Breast epithelium (tissue), 3 donors: ENCODE measurements at regions not wholly inside any gene's neighbourhood (a gene's known extent, or its start where the extent isn't known, plus 50 kb on each side); places are given as distances from the start of the nearest gene placed in this dataset.

Experiments used
- POLR2AphosphoS5 ChIP-seq, 3 donors: sonication (generic); formaldehyde crosslinking; IDR thresholded peaks; one replicate each; pipeline ENCODE4 v1.6.1; 2017; ENCODE audit warnings: antibody characterized with exemption in 3 of 3
- TF ChIP-seq, protein P1 (sequence below), 3 donors: fragments of 450-650 bp; IDR thresholded peaks; one replicate each; pipeline ENCODE4 v1.5.1; 2016 to 2017; ENCODE audit warnings: antibody characterized with exemption in 3 of 3, mild to moderate bottlenecking in 3 of 3, moderate library complexity in 3 of 3

- no peak for TF ChIP-seq POLR2AphosphoS5 (IDR thresholded peaks at IDR 0.05)
- TF ChIP-seq, protein P1, sequence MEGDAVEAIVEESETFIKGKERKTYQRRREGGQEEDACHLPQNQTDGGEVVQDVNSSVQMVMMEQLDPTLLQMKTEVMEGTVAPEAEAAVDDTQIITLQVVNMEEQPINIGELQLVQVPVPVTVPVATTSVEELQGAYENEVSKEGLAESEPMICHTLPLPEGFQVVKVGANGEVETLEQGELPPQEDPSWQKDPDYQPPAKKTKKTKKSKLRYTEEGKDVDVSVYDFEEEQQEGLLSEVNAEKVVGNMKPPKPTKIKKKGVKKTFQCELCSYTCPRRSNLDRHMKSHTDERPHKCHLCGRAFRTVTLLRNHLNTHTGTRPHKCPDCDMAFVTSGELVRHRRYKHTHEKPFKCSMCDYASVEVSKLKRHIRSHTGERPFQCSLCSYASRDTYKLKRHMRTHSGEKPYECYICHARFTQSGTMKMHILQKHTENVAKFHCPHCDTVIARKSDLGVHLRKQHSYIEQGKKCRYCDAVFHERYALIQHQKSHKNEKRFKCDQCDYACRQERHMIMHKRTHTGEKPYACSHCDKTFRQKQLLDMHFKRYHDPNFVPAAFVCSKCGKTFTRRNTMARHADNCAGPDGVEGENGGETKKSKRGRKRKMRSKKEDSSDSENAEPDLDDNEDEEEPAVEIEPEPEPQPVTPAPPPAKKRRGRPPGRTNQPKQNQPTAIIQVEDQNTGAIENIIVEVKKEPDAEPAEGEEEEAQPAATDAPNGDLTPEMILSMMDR (IDR thresholded peaks at IDR 0.05): no peak
Measured at GRCh38 chr2:42999391-42999841, 207.0 kb upstream of the HAAO start.
